ENCODE measurements at regions not wholly inside any gene's neighbourhood (a gene's known extent, or its start where the extent isn't known, plus 50 kb on each side); places are given as distances from the start of the nearest gene placed in this dataset.

- TF ChIP-seq CTCF (IDR thresholded peaks at IDR 0.05), result no peak
- TF ChIP-seq POLR2A (IDR thresholded peaks at IDR 0.05), result no peak
Observed at GRCh38 chr9:107813287-107813686, 323.7 kb upstream of the KLF4 start.

Data from adrenal gland (tissue), 5 donors.